ENCODE measurements at regions not wholly inside any gene's neighbourhood (a gene's known extent, or its start where the extent isn't known, plus 50 kb on each side); places are given as distances from the start of the nearest gene placed in this dataset.

- TF ChIP-seq, protein P1, sequence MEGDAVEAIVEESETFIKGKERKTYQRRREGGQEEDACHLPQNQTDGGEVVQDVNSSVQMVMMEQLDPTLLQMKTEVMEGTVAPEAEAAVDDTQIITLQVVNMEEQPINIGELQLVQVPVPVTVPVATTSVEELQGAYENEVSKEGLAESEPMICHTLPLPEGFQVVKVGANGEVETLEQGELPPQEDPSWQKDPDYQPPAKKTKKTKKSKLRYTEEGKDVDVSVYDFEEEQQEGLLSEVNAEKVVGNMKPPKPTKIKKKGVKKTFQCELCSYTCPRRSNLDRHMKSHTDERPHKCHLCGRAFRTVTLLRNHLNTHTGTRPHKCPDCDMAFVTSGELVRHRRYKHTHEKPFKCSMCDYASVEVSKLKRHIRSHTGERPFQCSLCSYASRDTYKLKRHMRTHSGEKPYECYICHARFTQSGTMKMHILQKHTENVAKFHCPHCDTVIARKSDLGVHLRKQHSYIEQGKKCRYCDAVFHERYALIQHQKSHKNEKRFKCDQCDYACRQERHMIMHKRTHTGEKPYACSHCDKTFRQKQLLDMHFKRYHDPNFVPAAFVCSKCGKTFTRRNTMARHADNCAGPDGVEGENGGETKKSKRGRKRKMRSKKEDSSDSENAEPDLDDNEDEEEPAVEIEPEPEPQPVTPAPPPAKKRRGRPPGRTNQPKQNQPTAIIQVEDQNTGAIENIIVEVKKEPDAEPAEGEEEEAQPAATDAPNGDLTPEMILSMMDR (IDR thresholded peaks at IDR 0.05; ENCODE audit: insufficient read depth, low read length) = no peak
- TF ChIP-seq SPI1 (IDR thresholded peaks at IDR 0.05; ENCODE audit: borderline replicate concordance, low read depth) = no peak
Measured at GRCh38 chr1:56411484-56412180, 167.7 kb downstream of the PLPP3 start.
